Bronchial epithelial cell (primary cell): ENCODE measurements at regions not wholly inside any gene's neighbourhood (a gene's known extent, or its start where the extent isn't known, plus 50 kb on each side); places are given as distances from the start of the nearest gene placed in this dataset.

Experiments
- DNase-seq: peaks from one replicate; pipeline ENCODE4 v3.0.0-alpha.2; 2010; ENCODE audit warnings: low read depth
- FAIRE-seq: peaks from 2 replicates; lab custom pipeline; 2011; peaks lifted over from hg19 to GRCh38; lab: Jason Lieb, UNC
- H3K27me3 ChIP-seq: 2 replicates; pipeline ENCODE4 v1.5.1; 2011; ENCODE audit warnings: low read length; ENCODE audit not compliant: control insufficient read depth, insufficient read depth
- H3K36me3 ChIP-seq: 2 replicates; pipeline ENCODE4 v1.5.1; 2011; ENCODE audit warnings: low read length; ENCODE audit not compliant: control insufficient read depth, insufficient read depth
- H3K4me3 ChIP-seq: 2 replicates; pipeline ENCODE4 v1.5.1; 2011; ENCODE audit warnings: mild to moderate bottlenecking, low read depth, low read length, control low read depth
- CTCF ChIP-seq: IDR thresholded peaks from 2 replicates; pipeline ENCODE4 v1.5.1; 2011; ENCODE audit warnings: mild to moderate bottlenecking, moderate library complexity, low read length, control low read depth, inconsistent platforms; ENCODE audit not compliant: insufficient read depth, severe bottlenecking

DNA sequence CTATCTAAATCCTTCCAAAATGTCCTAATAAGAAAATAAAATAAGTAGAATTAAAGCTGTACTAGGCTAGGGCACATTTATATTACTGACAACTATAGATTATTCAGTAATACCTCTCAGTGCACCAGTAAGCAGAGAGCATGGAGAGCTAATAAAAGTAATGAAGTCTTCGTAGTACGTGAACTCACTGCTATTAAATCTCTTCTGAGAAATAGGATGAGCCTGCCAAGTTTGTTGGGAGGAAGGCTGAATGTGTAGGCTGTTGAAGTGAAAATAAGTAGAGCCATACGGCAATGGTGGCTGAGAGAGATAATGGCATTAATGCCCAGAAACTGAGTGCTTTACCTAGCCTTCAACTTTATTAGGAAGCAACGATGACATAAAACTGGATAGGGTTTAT, 73.9 kb upstream of the NR5A2 start:
- no peak for DNase-seq
- Histone ChIP-seq H3K36me3 (no peaks in the 10 kb centered on the region), H3K4me3 (no peak overlapping the region), H3K27me3 (no peaks in the 10 kb centered on the region)
- FAIRE-seq = no peak
- no peak for TF ChIP-seq CTCF

DNA sequence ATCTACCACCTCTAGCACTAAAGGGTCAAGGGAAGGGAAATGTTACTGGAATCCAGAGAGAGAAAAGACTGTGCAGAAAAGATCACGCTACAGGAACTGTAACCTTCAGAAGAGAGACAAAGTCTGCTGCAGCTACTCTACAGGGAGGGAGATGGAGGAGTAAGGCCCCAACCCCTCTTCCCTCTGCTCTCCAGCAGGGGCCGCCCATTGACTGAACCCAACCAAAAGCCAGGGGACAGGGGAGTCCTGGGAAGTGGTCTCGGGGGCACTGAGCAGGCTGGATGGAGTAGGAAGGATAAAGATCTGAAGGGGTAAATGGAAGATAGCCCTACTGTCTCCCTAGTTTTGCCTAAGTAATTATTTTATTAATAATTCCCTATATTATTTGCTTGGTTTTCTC, 72.8 kb upstream of the NR5A2 start:
- no peak for FAIRE-seq
- TF ChIP-seq CTCF = peak; percentile 36
- no peak overlapping the region for H3K4me3 ChIP-seq
- H3K36me3 ChIP-seq = no peaks in the 10 kb centered on the region
- no peaks in the 10 kb centered on the region for H3K27me3 ChIP-seq
- DNase-seq = no peak

GRCh38 chr1:199955235-199955634, 72.3 kb upstream of the NR5A2 start:
- FAIRE-seq (no peak), DNase-seq (no peak)
- Histone ChIP-seq H3K4me3 (no peak overlapping the region), H3K36me3 (no peaks in the 10 kb centered on the region), H3K27me3 (no peaks in the 10 kb centered on the region)
- no peak for TF ChIP-seq CTCF

DNA sequence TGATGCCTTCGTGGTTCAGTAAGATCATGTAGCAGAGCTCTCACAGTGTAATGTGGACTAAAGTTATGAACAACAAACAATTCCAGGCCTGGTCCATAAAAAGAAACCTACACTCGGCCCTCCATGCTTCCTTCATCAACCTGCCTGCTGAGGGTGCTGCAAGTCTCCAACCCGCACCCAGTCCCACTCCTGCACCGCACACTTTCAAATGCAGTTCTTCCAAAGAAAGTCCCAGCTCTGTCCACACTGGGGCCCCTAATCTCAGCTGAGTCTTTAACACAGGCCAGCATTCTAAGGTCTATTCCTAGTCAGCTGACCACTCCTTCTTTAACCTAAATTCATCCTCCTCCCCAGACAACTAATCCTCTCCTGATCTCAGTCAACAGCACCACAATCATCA, 71.5 kb upstream of the NR5A2 start:
- H3K4me3 ChIP-seq = no peak overlapping the region
- no peaks in the 10 kb centered on the region for H3K36me3 ChIP-seq
- peak; percentile 50 for FAIRE-seq
- no peaks in the 10 kb centered on the region for H3K27me3 ChIP-seq
- no peak for DNase-seq
- TF ChIP-seq CTCF = no peak

- FAIRE-seq = no peak
- DNase-seq = no peak
- Histone ChIP-seq H3K4me3 (no peak overlapping the region), H3K27me3 (no peaks in the 10 kb centered on the region), H3K36me3 (no peaks in the 10 kb centered on the region)
- TF ChIP-seq CTCF = no peak
Measured at GRCh38 chr1:199959033-199959774, 68.3 kb upstream of the NR5A2 start.

DNA sequence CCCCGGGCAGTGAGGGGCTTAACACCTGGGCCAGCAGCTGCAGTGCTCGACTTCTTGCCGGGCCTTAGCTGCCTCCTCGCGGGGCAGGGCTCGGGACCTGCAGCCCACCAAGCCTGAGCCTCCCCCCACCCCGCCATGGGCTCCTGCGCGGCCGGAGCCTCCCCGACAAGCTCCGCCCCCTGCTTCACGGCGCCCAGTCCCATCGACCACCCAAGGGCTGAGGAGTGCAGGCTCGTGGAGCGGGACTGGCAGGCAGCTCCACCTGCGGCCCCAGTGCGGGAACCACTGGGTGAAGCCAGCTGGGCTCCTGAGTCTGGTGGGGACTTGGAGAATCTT, 67.8 kb upstream of the NR5A2 start:
- Histone ChIP-seq H3K4me3 (no peak overlapping the region), H3K36me3 (no peaks in the 10 kb centered on the region), H3K27me3 (no peaks in the 10 kb centered on the region)
- FAIRE-seq = no peak
- no peak for TF ChIP-seq CTCF
- no peak for DNase-seq
